NAMALWA (cell line): ENCODE measurements at regions not wholly inside any gene's neighbourhood (a gene's known extent, or its start where the extent isn't known, plus 50 kb on each side); places are given as distances from the start of the nearest gene placed in this dataset.
"Not testable (repeated sequence)": the region's sequence is repeated elsewhere in the genome, so short reads cannot be mapped to it uniquely, and the experiment has no call there.

Source experiments
- DNase-seq: peaks from one replicate; pipeline ENCODE4 v3.0.0-alpha.2; 2015; ENCODE audit warnings: low spot score

- no peak for DNase-seq
These were observed 217.5 kb upstream of the SEL1L start for GRCh38 chr14:81751198-81751597.

GRCh38 chr14:81759541-81759940, 225.9 kb upstream of the SEL1L start:
- no peak for DNase-seq

GRCh38 chr14:81765651-81766275, 232.1 kb upstream of the SEL1L start:
- no peak for DNase-seq

GRCh38 chr14:81766321-81766915, 232.8 kb upstream of the SEL1L start:
- no peak for DNase-seq

GRCh38 chr14:81767266-81767995, 233.8 kb upstream of the SEL1L start:
- no peak for DNase-seq

GRCh38 chr14:81771651-81772275, 238.1 kb upstream of the SEL1L start:
- DNase-seq: no peak

GRCh38 chr14:81772381-81772780, 238.7 kb upstream of the SEL1L start:
- no peak for DNase-seq

GRCh38 chr14:81776531-81776930, 242.9 kb upstream of the SEL1L start:
- no peak for DNase-seq

- DNase-seq: not testable (repeated sequence)
These were observed 248.1 kb upstream of the SEL1L start for GRCh38 chr14:81781798-81782197.

- no peak for DNase-seq
These were observed 250.4 kb upstream of the SEL1L start for GRCh38 chr14:81784084-81784483.

- DNase-seq: no peak
These were observed 263.7 kb upstream of the SEL1L start for GRCh38 chr14:81797315-81797714.

GRCh38 chr14:81801921-81802320, 268.3 kb upstream of the SEL1L start:
- DNase-seq: no peak

- DNase-seq: no peak
These were observed 268.7 kb upstream of the SEL1L start for GRCh38 chr14:81802341-81802740.

- no peak for DNase-seq
These were observed 272.1 kb upstream of the SEL1L start for GRCh38 chr14:81805785-81806184.

GRCh38 chr14:81811705-81812269, 278.1 kb upstream of the SEL1L start:
- DNase-seq: no peak

GRCh38 chr14:81818271-81818670, 284.6 kb upstream of the SEL1L start:
- no peak for DNase-seq

- no peak for DNase-seq
These were observed 285.7 kb upstream of the SEL1L start for GRCh38 chr14:81819344-81819743.

GRCh38 chr14:81819910-81820309, 286.3 kb upstream of the SEL1L start:
- DNase-seq: no peak

GRCh38 chr14:81826081-81826480, 292.4 kb upstream of the SEL1L start:
- DNase-seq: no peak

GRCh38 chr14:81829447-81829846, 295.8 kb upstream of the SEL1L start:
- DNase-seq: no peak

- DNase-seq: no peak
These were observed 297.6 kb upstream of the SEL1L start for GRCh38 chr14:81831128-81831820.

- DNase-seq: no peak
These were observed 300.7 kb upstream of the SEL1L start for GRCh38 chr14:81834308-81834707.
